Upper lobe of right lung (tissue), 1 donor: ENCODE measurements at regions not wholly inside any gene's neighbourhood (a gene's known extent, or its start where the extent isn't known, plus 50 kb on each side); places are given as distances from the start of the nearest gene placed in this dataset.
A peak's percentile ranks its signal among the peaks of the same experiment; 100 is the strongest.

Source experiments
- ATAC-seq: fragments of 200-7000 bp; cut with Tn5 transposase; one replicate; pipeline ENCODE4 v1.9.1; 2020; ENCODE audit warnings: mild to moderate bottlenecking, moderate library complexity
- DNase-seq: peaks from one replicate; pipeline ENCODE4 v3.0.0-alpha.2; 2020
- H3K27ac ChIP-seq: fragments of 200-600 bp; one replicate; pipeline ENCODE4 v1.8.0; 2022
- H3K27me3 ChIP-seq: fragments of 200-600 bp; one replicate; pipeline ENCODE4 v1.8.0; 2022; ENCODE audit warnings: mild to moderate bottlenecking
- H3K36me3 ChIP-seq: fragments of 200-600 bp; one replicate; pipeline ENCODE4 v1.8.0; 2022
- H3K4me1 ChIP-seq: fragments of 200-600 bp; one replicate; pipeline ENCODE4 v1.8.0; 2022
- H3K4me3 ChIP-seq: fragments of 200-600 bp; one replicate; pipeline ENCODE4 v1.8.0; 2022; ENCODE audit warnings: mild to moderate bottlenecking
- H3K9me3 ChIP-seq: fragments of 200-600 bp; one replicate; pipeline ENCODE4 v1.8.0; 2022
- intact Hi-C: fragments of 100-400 bp; cut with DNase I; formaldehyde crosslinking; loops from one replicate; pipeline ENCODE4 v1.11.0; 2022
- TF ChIP-seq, protein P1 (sequence below): fragments of 200-600 bp; IDR thresholded peaks from one replicate; pipeline ENCODE4 v1.8.0; 2022; ENCODE audit warnings: antibody characterized with exemption
- donor health status: DM: no; HTN: yes; CAD: no; lungs with severe emphysema.

DNA sequence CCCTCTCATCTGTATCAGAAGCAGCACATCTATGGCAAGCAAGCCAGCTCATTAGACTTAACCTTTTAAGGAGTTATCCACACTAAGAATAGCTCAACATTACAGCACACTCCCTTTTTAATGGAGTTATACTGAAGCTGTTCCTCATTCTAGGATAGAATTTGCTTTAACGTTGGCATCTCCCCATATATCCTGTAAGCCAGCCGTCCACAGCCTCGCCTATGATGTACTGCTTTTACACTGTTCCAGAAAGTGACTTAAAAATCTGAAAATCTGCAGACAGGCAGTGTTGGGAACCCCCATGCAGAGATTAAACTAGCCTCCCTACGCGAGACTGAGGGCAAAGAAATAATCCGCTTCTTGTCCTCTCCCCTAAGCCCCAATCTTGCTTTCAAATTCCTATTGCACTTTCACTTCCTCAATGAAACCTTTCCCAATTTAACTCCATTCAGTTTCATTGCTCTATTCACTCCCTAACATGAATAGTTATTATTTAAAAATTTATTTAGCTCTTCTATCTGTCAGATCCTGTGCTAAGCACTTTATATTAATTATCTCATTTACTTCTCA lies 225.0 kb downstream of the BLID start:
- H3K27ac ChIP-seq = no peak overlapping the region
- no peaks in the 10 kb centered on the region for H3K27me3 ChIP-seq
- DNase-seq = no peak
- H3K36me3 ChIP-seq = no peaks in the 10 kb centered on the region
- H3K4me3 ChIP-seq = no peak overlapping the region
- TF ChIP-seq, protein P1, sequence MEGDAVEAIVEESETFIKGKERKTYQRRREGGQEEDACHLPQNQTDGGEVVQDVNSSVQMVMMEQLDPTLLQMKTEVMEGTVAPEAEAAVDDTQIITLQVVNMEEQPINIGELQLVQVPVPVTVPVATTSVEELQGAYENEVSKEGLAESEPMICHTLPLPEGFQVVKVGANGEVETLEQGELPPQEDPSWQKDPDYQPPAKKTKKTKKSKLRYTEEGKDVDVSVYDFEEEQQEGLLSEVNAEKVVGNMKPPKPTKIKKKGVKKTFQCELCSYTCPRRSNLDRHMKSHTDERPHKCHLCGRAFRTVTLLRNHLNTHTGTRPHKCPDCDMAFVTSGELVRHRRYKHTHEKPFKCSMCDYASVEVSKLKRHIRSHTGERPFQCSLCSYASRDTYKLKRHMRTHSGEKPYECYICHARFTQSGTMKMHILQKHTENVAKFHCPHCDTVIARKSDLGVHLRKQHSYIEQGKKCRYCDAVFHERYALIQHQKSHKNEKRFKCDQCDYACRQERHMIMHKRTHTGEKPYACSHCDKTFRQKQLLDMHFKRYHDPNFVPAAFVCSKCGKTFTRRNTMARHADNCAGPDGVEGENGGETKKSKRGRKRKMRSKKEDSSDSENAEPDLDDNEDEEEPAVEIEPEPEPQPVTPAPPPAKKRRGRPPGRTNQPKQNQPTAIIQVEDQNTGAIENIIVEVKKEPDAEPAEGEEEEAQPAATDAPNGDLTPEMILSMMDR = no peak
- intact Hi-C loops = no loop called here
- no peaks in the 10 kb centered on the region for H3K9me3 ChIP-seq
- no peaks in the 10 kb centered on the region for H3K4me1 ChIP-seq
- peak; percentile 49 for ATAC-seq

DNA sequence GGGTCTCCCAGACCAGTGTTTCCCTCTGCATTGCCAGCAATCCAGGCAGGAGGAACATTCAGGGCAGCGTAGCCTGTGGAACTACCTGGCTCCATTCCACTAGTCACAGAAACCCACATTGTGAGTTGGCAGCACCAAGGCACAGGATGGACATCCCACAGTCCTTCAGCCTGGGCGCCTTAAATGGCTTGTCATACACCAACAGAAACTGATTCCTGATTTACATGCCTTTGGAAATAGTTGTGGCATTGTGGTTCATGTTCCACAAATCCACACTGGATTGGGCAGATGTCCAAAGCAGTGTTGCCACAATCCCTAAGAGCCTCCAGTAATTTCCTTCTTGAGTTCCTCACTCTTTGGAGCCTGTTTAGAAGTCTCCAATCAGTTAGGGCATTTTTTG lies 225.6 kb downstream of the BLID start:
- ATAC-seq (no peak), DNase-seq (no peak)
- H3K27ac ChIP-seq = no peak overlapping the region
- H3K27me3 ChIP-seq = no peaks in the 10 kb centered on the region
- H3K4me3 ChIP-seq = no peak overlapping the region
- no peaks in the 10 kb centered on the region for H3K4me1 ChIP-seq
- no peaks in the 10 kb centered on the region for H3K36me3 ChIP-seq
- intact Hi-C loops = no loop called here
- TF ChIP-seq, protein P1 = no peak
- no peaks in the 10 kb centered on the region for H3K9me3 ChIP-seq

DNA sequence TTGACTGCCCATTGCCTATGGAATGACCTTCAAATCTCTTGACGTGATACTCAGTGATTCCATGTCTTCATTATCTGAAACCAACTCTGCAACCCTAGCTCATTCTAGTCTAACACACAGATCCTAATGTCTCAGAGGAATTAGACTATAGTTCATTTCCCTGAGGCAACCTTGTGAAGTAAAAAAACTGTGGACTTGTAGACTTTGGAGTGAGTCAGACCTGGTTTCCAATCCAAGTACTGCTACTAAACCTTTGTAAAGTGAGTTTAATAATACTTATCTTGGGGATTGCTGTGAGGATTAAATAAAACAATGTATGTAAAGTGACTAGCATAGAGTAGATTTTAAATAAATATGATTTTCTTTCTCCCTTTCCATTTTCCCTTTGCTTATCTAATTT lies 226.1 kb downstream of the BLID start:
- H3K36me3 ChIP-seq = no peaks in the 10 kb centered on the region
- no peaks in the 10 kb centered on the region for H3K27me3 ChIP-seq
- H3K4me3 ChIP-seq = no peak overlapping the region
- H3K4me1 ChIP-seq = no peaks in the 10 kb centered on the region
- H3K27ac ChIP-seq = no peak overlapping the region
- intact Hi-C loops = no loop called here
- H3K9me3 ChIP-seq = no peaks in the 10 kb centered on the region
- DNase-seq (no peak), ATAC-seq (no peak)
- TF ChIP-seq, protein P1 = no peak

DNA sequence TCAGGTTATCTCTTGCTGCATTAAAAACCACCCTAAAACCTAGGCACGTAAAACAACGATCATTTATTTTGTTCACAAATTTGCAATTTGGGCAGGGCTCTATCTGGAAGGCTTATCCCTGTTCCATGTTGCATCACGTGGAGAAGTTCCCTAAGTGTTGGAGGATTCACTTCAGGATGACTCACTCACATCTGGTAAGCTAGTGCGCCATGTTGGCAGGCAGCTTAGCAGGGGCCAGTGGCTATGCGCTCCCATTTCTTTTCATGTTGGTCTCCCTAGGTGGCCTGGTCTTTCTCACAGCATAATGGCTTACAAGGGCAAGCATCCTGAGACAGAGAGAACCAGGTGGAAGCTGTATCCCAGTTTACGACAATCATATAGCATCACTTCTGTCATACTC lies 226.8 kb downstream of the BLID start:
- TF ChIP-seq, protein P1 = no peak
- DNase-seq = no peak
- no peak for ATAC-seq
- Histone ChIP-seq H3K4me3 (no peak overlapping the region), H3K4me1 (no peaks in the 10 kb centered on the region), H3K27ac (no peak overlapping the region), H3K36me3 (no peaks in the 10 kb centered on the region), H3K27me3 (no peaks in the 10 kb centered on the region), H3K9me3 (no peaks in the 10 kb centered on the region)
- intact Hi-C loops = no loop called here

DNA sequence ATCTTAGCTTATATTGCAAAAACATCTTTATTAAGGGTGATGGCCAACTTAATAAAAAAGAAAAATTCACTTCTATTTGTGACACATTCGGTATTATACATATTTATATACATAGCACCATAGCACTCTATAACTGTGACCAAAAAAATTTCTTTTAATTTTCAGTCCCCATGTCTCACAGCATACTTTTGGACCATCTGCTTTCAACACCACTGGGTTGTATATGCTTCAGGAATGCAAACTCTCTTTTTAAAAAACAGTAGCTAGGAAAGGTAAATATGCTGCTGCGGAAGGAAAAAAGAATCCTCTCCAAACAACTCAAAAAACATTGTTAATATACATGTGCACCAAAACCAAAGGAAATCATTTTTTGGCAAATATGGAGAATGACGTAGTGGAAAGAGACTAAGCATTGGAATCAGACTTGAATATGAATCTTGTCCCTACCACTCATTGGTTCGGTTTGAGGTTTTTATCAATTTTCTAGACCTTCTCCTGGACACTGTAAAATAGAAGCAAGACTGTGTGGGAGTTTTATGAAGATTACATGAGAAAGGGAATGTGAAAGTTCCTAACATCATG lies 227.9 kb downstream of the BLID start:
- ATAC-seq = no peak
- H3K36me3 ChIP-seq = no peaks in the 10 kb centered on the region
- intact Hi-C loops = no loop called here

More for the DNA sequence above, 227.9 kb downstream of the BLID start:
- Histone ChIP-seq H3K9me3 (no peaks in the 10 kb centered on the region), H3K27ac (no peak overlapping the region), H3K27me3 (no peaks in the 10 kb centered on the region), H3K4me3 (no peak overlapping the region), H3K4me1 (no peaks in the 10 kb centered on the region)
- no peak for DNase-seq
- TF ChIP-seq, protein P1 = no peak
